ENCODE measurements at regions not wholly inside any gene's neighbourhood (a gene's known extent, or its start where the extent isn't known, plus 50 kb on each side); places are given as distances from the start of the nearest gene placed in this dataset.

GRCh38 chr14:101226265-101226602 is 322.7 kb upstream of the RTL1 start:
- in situ Hi-C loops (cut with MboI; ENCODE audit: low sequenced_read_pairs) = no loop called here
- no peaks in the 10 kb centered on the region for H3K27me3 ChIP-seq (ENCODE audit: low read depth)
- H3K36me3 ChIP-seq (replicated peaks) = no peaks in the 10 kb centered on the region
- no peak overlapping the region for H3K4me3 ChIP-seq
- H3K9me3 ChIP-seq = no peaks in the 10 kb centered on the region
- DNase-seq (ENCODE audit: low spot score in 2 of 2) = no peak
- peaks cover 23% of the 10 kb centered on the region for H3K4me1 ChIP-seq

- in situ Hi-C loops (cut with MboI; ENCODE audit: low sequenced_read_pairs) = no loop called here
- H3K4me3 ChIP-seq = no peak overlapping the region
- no peaks in the 10 kb centered on the region for H3K9me3 ChIP-seq
- no peak for DNase-seq (ENCODE audit: low spot score in 2 of 2)
- H3K4me1 ChIP-seq = peaks cover 23% of the 10 kb centered on the region
- no peaks in the 10 kb centered on the region for H3K27me3 ChIP-seq (ENCODE audit: low read depth)
- H3K36me3 ChIP-seq (replicated peaks) = no peaks in the 10 kb centered on the region
Measured at GRCh38 chr14:101226603-101227425, 323.3 kb upstream of the RTL1 start.

- in situ Hi-C loops (cut with MboI; ENCODE audit: low sequenced_read_pairs) = no loop called here
- H3K4me1 ChIP-seq = peaks cover 13% of the 10 kb centered on the region
- DNase-seq (ENCODE audit: low spot score in 2 of 2) = no peak
Measured at GRCh38 chr14:101227611-101228594, 324.4 kb upstream of the RTL1 start.

GRCh38 chr14:101228949-101229541 is 325.5 kb upstream of the RTL1 start:
- Histone ChIP-seq H3K4me3 (no peak overlapping the region), H3K27me3 (ENCODE audit: low read depth) (no peaks in the 10 kb centered on the region), H3K9me3 (no peaks in the 10 kb centered on the region), H3K4me1 (peaks cover 4% of the 10 kb centered on the region; the same call in 1 of the 2 replicates), H3K36me3 (replicated peaks) (no peaks in the 10 kb centered on the region)
- DNase-seq (ENCODE audit: low spot score in 2 of 2) = no peak
- in situ Hi-C loops (cut with MboI; ENCODE audit: low sequenced_read_pairs) = no loop called here

More at GRCh38 chr14:101227611-101228594, 324.4 kb upstream of the RTL1 start:
- Histone ChIP-seq H3K4me3 (no peak overlapping the region), H3K27me3 (ENCODE audit: low read depth) (no peaks in the 10 kb centered on the region), H3K9me3 (no peaks in the 10 kb centered on the region), H3K36me3 (replicated peaks) (no peaks in the 10 kb centered on the region)

GRCh38 chr14:101229666-101230065 is 326.1 kb upstream of the RTL1 start:
- in situ Hi-C loops (cut with MboI; ENCODE audit: low sequenced_read_pairs) = loop anchor here (10.0 kb wide), 2 partner anchors 315 to 565 kb away; no protein-coding TSS in a partner anchor

GRCh38 chr14:101230161-101230850 is 326.8 kb upstream of the RTL1 start:
- no peaks in the 10 kb centered on the region for H3K4me1 ChIP-seq
- no peaks in the 10 kb centered on the region for H3K9me3 ChIP-seq
- in situ Hi-C loops (cut with MboI; ENCODE audit: low sequenced_read_pairs) = loop anchor here (10.0 kb wide), 2 partner anchors 316 to 566 kb away; no protein-coding TSS in a partner anchor
- H3K36me3 ChIP-seq (replicated peaks) = no peaks in the 10 kb centered on the region
- no peak overlapping the region for H3K4me3 ChIP-seq
- peak in 1 of 2 experiments; percentile 5 for DNase-seq (ENCODE audit: low spot score in 2 of 2)
- no peaks in the 10 kb centered on the region for H3K27me3 ChIP-seq (ENCODE audit: low read depth)

More at GRCh38 chr14:101229666-101230065, 326.1 kb upstream of the RTL1 start:
- Histone ChIP-seq H3K27me3 (ENCODE audit: low read depth) (no peaks in the 10 kb centered on the region), H3K9me3 (no peaks in the 10 kb centered on the region), H3K36me3 (replicated peaks) (no peaks in the 10 kb centered on the region), H3K4me1 (no peaks in the 10 kb centered on the region), H3K4me3 (no peak overlapping the region)
- DNase-seq (ENCODE audit: low spot score in 2 of 2) = no peak

GRCh38 chr14:101230851-101231550 is 327.5 kb upstream of the RTL1 start:
- H3K4me1 ChIP-seq = no peaks in the 10 kb centered on the region
- H3K36me3 ChIP-seq (replicated peaks) = no peaks in the 10 kb centered on the region
- H3K27me3 ChIP-seq (ENCODE audit: low read depth) = no peaks in the 10 kb centered on the region
- in situ Hi-C loops (cut with MboI; ENCODE audit: low sequenced_read_pairs) = loop anchor here (10.0 kb wide), 2 partner anchors 316 to 566 kb away; no protein-coding TSS in a partner anchor
- DNase-seq (ENCODE audit: low spot score in 2 of 2) = peak in 1 of 2 experiments; percentile 3
- no peaks in the 10 kb centered on the region for H3K9me3 ChIP-seq
- H3K4me3 ChIP-seq = no peak overlapping the region

- in situ Hi-C loops (cut with MboI; ENCODE audit: low sequenced_read_pairs) = loop anchor here (10.0 kb wide), 2 partner anchors 317 to 567 kb away; no protein-coding TSS in a partner anchor
- Histone ChIP-seq H3K9me3 (no peaks in the 10 kb centered on the region), H3K36me3 (replicated peaks) (no peaks in the 10 kb centered on the region), H3K27me3 (ENCODE audit: low read depth) (no peaks in the 10 kb centered on the region), H3K4me1 (no peaks in the 10 kb centered on the region), H3K4me3 (no peak overlapping the region)
- DNase-seq (ENCODE audit: low spot score in 2 of 2) = no peak
Measured at GRCh38 chr14:101231828-101232227, 328.3 kb upstream of the RTL1 start.

GRCh38 chr14:101232340-101233020 is 328.8 kb upstream of the DIO3 start:
- Histone ChIP-seq H3K27me3 (ENCODE audit: low read depth) (no peaks in the 10 kb centered on the region), H3K36me3 (replicated peaks) (no peaks in the 10 kb centered on the region), H3K9me3 (no peaks in the 10 kb centered on the region), H3K4me3 (no peak overlapping the region), H3K4me1 (no peaks in the 10 kb centered on the region)
- in situ Hi-C loops (cut with MboI; ENCODE audit: low sequenced_read_pairs) = loop anchor here (10.0 kb wide), 2 partner anchors 318 to 568 kb away; no protein-coding TSS in a partner anchor
- DNase-seq (ENCODE audit: low spot score in 2 of 2) = no peak

- Histone ChIP-seq H3K36me3 (replicated peaks) (no peaks in the 10 kb centered on the region), H3K4me1 (no peaks in the 10 kb centered on the region), H3K4me3 (no peak overlapping the region), H3K9me3 (no peaks in the 10 kb centered on the region), H3K27me3 (ENCODE audit: low read depth) (no peaks in the 10 kb centered on the region)
- in situ Hi-C loops (cut with MboI; ENCODE audit: low sequenced_read_pairs) = loop anchor here (10.0 kb wide), 2 partner anchors 318 to 568 kb away; no protein-coding TSS in a partner anchor
- no peak for DNase-seq (ENCODE audit: low spot score in 2 of 2)
Measured at GRCh38 chr14:101233021-101233366, 328.3 kb upstream of the DIO3 start.

- no peak for DNase-seq (ENCODE audit: low spot score in 2 of 2)
- Histone ChIP-seq H3K4me3 (no peak overlapping the region), H3K4me1 (no peaks in the 10 kb centered on the region), H3K27me3 (ENCODE audit: low read depth) (no peaks in the 10 kb centered on the region), H3K36me3 (replicated peaks) (no peaks in the 10 kb centered on the region), H3K9me3 (no peaks in the 10 kb centered on the region)
- in situ Hi-C loops (cut with MboI; ENCODE audit: low sequenced_read_pairs) = loop anchor here (10.0 kb wide), 2 partner anchors 319 to 569 kb away; no protein-coding TSS in a partner anchor
Measured at GRCh38 chr14:101233391-101233790, 327.9 kb upstream of the DIO3 start.

- in situ Hi-C loops (cut with MboI; ENCODE audit: low sequenced_read_pairs) = loop anchor here (10.0 kb wide), 2 partner anchors 319 to 569 kb away; no protein-coding TSS in a partner anchor
- Histone ChIP-seq H3K4me3 (no peak overlapping the region), H3K9me3 (no peaks in the 10 kb centered on the region), H3K4me1 (no peaks in the 10 kb centered on the region), H3K27me3 (ENCODE audit: low read depth) (no peaks in the 10 kb centered on the region), H3K36me3 (replicated peaks) (no peaks in the 10 kb centered on the region)
- DNase-seq (ENCODE audit: low spot score in 2 of 2) = no peak
Measured at GRCh38 chr14:101233808-101234207, 327.5 kb upstream of the DIO3 start.
